DMS53 treated with DMSO at 0.1 percent for 48 hours (cell line): ENCODE measurements at regions not wholly inside any gene's neighbourhood (a gene's known extent, or its start where the extent isn't known, plus 50 kb on each side); places are given as distances from the start of the nearest gene placed in this dataset.

Source experiments
- DNase-seq: peaks from one replicate; lab custom pipeline; 2025; ENCODE audit not compliant: unreplicated experiment; lab: John Stamatoyannopoulos, UW

- DNase-seq = peak; percentile 61
Observed at GRCh38 chr10:30534465-30535144, 94.9 kb downstream of the LYZL2 start.

GRCh38 chr10:30531751-30532530 is 97.6 kb downstream of the LYZL2 start:
- DNase-seq = no peak

GRCh38 chr10:30529373-30529998 is 95.5 kb downstream of the MAP3K8 start:
- peak; percentile 28 for DNase-seq

- DNase-seq = no peak
Observed at GRCh38 chr10:30528429-30528786, 94.4 kb downstream of the MAP3K8 start.

GRCh38 chr10:30527623-30528428 is 93.8 kb downstream of the MAP3K8 start:
- no peak for DNase-seq

GRCh38 chr10:30522661-30523078 is 88.7 kb downstream of the MAP3K8 start:
- DNase-seq = peak; percentile 83

- no peak for DNase-seq
Observed at GRCh38 chr10:30518907-30519306, 84.9 kb downstream of the MAP3K8 start.
